ENCODE measurements at regions not wholly inside any gene's neighbourhood (a gene's known extent, or its start where the extent isn't known, plus 50 kb on each side); places are given as distances from the start of the nearest gene placed in this dataset.

- TF ChIP-seq CTCF (IDR thresholded peaks at IDR 0.05), result no peak
- Histone ChIP-seq H3K27me3 (no peaks in the 10 kb centered on the region), H3K27ac (no peak overlapping the region), H3K36me3 (no peaks in the 10 kb centered on the region), H3K4me3 (no peak overlapping the region), H3K9me3 (no peaks in the 10 kb centered on the region), H3K4me1 (no peaks in the 10 kb centered on the region)
- intact Hi-C loops (cut with DNase I; ENCODE audit: low total_unique reads), result no loop called here
- DNase-seq, result no peak
These were observed 994.0 kb downstream of the TSN start for GRCh38 chr2:122749405-122749804.

- intact Hi-C loops (cut with DNase I; ENCODE audit: low total_unique reads), result no loop called here
- Histone ChIP-seq H3K4me1 (no peaks in the 10 kb centered on the region), H3K9me3 (no peaks in the 10 kb centered on the region), H3K36me3 (no peaks in the 10 kb centered on the region), H3K27me3 (no peaks in the 10 kb centered on the region), H3K4me3 (no peak overlapping the region), H3K27ac (no peak overlapping the region)
- DNase-seq, result no peak
- no peak for TF ChIP-seq CTCF (IDR thresholded peaks at IDR 0.05)
These were observed 994.6 kb downstream of the TSN start for GRCh38 chr2:122750095-122750494.

- H3K27ac ChIP-seq, result no peak overlapping the region
- intact Hi-C loops (cut with DNase I; ENCODE audit: low total_unique reads), result no loop called here
- H3K9me3 ChIP-seq, result no peaks in the 10 kb centered on the region
- no peak for DNase-seq
- H3K27me3 ChIP-seq, result no peaks in the 10 kb centered on the region
- H3K36me3 ChIP-seq, result no peaks in the 10 kb centered on the region
- no peak overlapping the region for H3K4me3 ChIP-seq
- H3K4me1 ChIP-seq, result no peaks in the 10 kb centered on the region
- no peak for TF ChIP-seq CTCF (IDR thresholded peaks at IDR 0.05)
These were observed 995.4 kb downstream of the TSN start for GRCh38 chr2:122750808-122751207.

- TF ChIP-seq CTCF (IDR thresholded peaks at IDR 0.05), result no peak
- Histone ChIP-seq H3K4me1 (no peaks in the 10 kb centered on the region), H3K27me3 (no peaks in the 10 kb centered on the region), H3K27ac (no peak overlapping the region), H3K36me3 (no peaks in the 10 kb centered on the region), H3K4me3 (no peak overlapping the region), H3K9me3 (no peaks in the 10 kb centered on the region)
- DNase-seq, result no peak
- intact Hi-C loops (cut with DNase I; ENCODE audit: low total_unique reads), result no loop called here
These were observed 997.9 kb downstream of the TSN start for GRCh38 chr2:122753336-122753735.

- Histone ChIP-seq H3K27ac (no peak overlapping the region), H3K4me3 (no peak overlapping the region), H3K9me3 (no peaks in the 10 kb centered on the region), H3K27me3 (no peaks in the 10 kb centered on the region), H3K36me3 (no peaks in the 10 kb centered on the region), H3K4me1 (no peaks in the 10 kb centered on the region)
- no peak for DNase-seq
- TF ChIP-seq CTCF (IDR thresholded peaks at IDR 0.05), result no peak
- intact Hi-C loops (cut with DNase I; ENCODE audit: low total_unique reads), result no loop called here
These were observed 999.1 kb downstream of the TSN start for GRCh38 chr2:122754561-122754960.

GRCh38 chr2:122755281-122755780 lies 999.9 kb downstream of the TSN start:
- Histone ChIP-seq H3K27ac (no peak overlapping the region), H3K4me3 (no peak overlapping the region), H3K9me3 (no peaks in the 10 kb centered on the region), H3K27me3 (no peaks in the 10 kb centered on the region), H3K4me1 (no peaks in the 10 kb centered on the region), H3K36me3 (no peaks in the 10 kb centered on the region)
- DNase-seq, result no peak
- intact Hi-C loops (cut with DNase I; ENCODE audit: low total_unique reads), result no loop called here
- no peak for TF ChIP-seq CTCF (IDR thresholded peaks at IDR 0.05)
